ENCODE measurements at regions not wholly inside any gene's neighbourhood (a gene's known extent, or its start where the extent isn't known, plus 50 kb on each side); places are given as distances from the start of the nearest gene placed in this dataset.
A peak's percentile ranks its signal among the peaks of the same experiment; 100 is the strongest.

DNA sequence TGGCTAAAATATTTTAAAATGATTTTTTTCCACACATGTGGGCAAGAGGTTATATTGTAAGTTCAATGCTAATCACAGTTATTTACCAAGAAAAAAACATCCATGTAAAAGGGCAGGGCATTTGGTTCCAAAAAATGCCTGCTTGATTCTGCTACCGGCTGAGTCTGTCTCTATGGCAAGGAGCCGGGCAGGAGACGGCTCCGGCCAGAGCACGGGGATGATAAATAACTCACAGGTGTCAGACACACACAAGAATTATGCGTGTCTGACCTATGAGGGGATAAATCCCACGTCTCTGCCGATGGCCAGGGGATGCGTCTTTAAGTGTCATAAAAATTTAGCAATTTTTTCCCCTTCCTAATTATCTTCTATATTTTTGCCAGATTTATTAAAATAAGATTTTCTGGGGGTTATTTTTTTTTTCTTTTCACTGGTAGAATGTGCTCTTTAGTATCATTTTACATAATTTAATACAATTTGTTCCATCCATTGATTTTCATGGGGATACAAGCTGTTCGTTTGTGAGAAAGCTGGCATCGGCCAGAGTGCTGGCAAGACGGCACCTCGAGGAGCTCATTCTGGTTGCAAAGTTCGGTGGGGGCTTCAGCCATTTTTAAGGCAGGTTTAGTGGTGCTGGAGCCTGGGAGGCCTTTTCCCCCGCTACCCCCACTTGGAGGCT lies 253.9 kb downstream of the ZNF536 start:
- WGBS (ENCODE audit: extremely low coverage, insufficient read length, low lambda C conversion rate): no CpG with 5 or more reads among the region's 15 CpGs
- no peak overlapping the region for H2BK120ac ChIP-seq (ENCODE audit: low read depth, low read length, poor library complexity, severe bottlenecking)
- no peak for DNase-seq
- no peak overlapping the region for H3K4me2 ChIP-seq (ENCODE audit: insufficient read depth, insufficient read length, low read length)
- Mint-ChIP-seq H3K9me3 (peaks cover 8 to 13% of the 10 kb centered on the region in 2 experiments; a peak in 3 of 5 replicates), H3K36me3 (ENCODE audit: insufficient read depth in 1 of 3, low read depth in 3 of 3) (peaks cover 0 to 10% (median 0%) of the 10 kb centered on the region in 3 experiments; a peak in 4 of 7 replicates), H3K4me3 (no peak overlapping the region), H3K4me1 (peaks cover 5 to 15% of the 10 kb centered on the region in 2 experiments; a peak in 3 of 4 replicates), H3K27me3 (ENCODE audit: low read depth) (peaks cover 1% of the 10 kb centered on the region; the same call in 1 of the 2 replicates), H3K27ac (no peak overlapping the region)
- H4K8ac ChIP-seq (replicated peaks; ENCODE audit: insufficient read length, low read depth, low read length): no peak overlapping the region
- H3K56ac ChIP-seq (ENCODE audit: insufficient read length, low read depth, low read length): no peak overlapping the region
- H3K9ac ChIP-seq (ENCODE audit: extremely low read depth, insufficient read length, low read length): no peak overlapping the region
- H2BK5ac ChIP-seq (ENCODE audit: insufficient read length, low read length): no peak overlapping the region
- H3K27me3 ChIP-seq (ENCODE audit: insufficient read depth, low read length): no peaks in the 10 kb centered on the region
- H3K4ac ChIP-seq (ENCODE audit: low read depth, low read length): no peak overlapping the region
- H2AK5ac ChIP-seq (ENCODE audit: insufficient read length, low read length): no peak overlapping the region
- no peaks in the 10 kb centered on the region for H4K20me1 ChIP-seq (ENCODE audit: control insufficient read depth, insufficient read depth, insufficient read length)
- no peak overlapping the region for H3K14ac ChIP-seq (ENCODE audit: insufficient read depth, low read length)
- no peaks in the 10 kb centered on the region for H3K79me1 ChIP-seq (ENCODE audit: insufficient read depth, low read depth, low read length, poor library complexity, severe bottlenecking)
- H2BK20ac ChIP-seq (ENCODE audit: low read depth, low read length, poor library complexity, severe bottlenecking): no peak overlapping the region
- no peak overlapping the region for H3K27ac ChIP-seq (ENCODE audit: insufficient read length, low read depth, low read length)
- H3K23ac ChIP-seq (ENCODE audit: insufficient read length, low read depth, low read length): no peak overlapping the region
- TF ChIP-seq, protein P1, sequence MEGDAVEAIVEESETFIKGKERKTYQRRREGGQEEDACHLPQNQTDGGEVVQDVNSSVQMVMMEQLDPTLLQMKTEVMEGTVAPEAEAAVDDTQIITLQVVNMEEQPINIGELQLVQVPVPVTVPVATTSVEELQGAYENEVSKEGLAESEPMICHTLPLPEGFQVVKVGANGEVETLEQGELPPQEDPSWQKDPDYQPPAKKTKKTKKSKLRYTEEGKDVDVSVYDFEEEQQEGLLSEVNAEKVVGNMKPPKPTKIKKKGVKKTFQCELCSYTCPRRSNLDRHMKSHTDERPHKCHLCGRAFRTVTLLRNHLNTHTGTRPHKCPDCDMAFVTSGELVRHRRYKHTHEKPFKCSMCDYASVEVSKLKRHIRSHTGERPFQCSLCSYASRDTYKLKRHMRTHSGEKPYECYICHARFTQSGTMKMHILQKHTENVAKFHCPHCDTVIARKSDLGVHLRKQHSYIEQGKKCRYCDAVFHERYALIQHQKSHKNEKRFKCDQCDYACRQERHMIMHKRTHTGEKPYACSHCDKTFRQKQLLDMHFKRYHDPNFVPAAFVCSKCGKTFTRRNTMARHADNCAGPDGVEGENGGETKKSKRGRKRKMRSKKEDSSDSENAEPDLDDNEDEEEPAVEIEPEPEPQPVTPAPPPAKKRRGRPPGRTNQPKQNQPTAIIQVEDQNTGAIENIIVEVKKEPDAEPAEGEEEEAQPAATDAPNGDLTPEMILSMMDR (conservative IDR thresholded peaks at IDR 0.05): no peak
- no peak overlapping the region for H4K91ac ChIP-seq (ENCODE audit: insufficient read length, low read depth, low read length)
- H2BK12ac ChIP-seq (ENCODE audit: insufficient read length, low read depth, low read length): no peak overlapping the region
- no peak overlapping the region for H2AFZ ChIP-seq (ENCODE audit: low read length)
- H4K5ac ChIP-seq (ENCODE audit: insufficient read length, low read depth, low read length): no peak overlapping the region
- H3K9me3 ChIP-seq (ENCODE audit: control insufficient read depth, low read depth, low read length): no peaks in the 10 kb centered on the region
- H3T11ph ChIP-seq (ENCODE audit: low read length): no peak overlapping the region
- H3K79me2 ChIP-seq (ENCODE audit: insufficient read depth, low read length): no peaks in the 10 kb centered on the region
- no peaks in the 10 kb centered on the region for H3K23me2 ChIP-seq (ENCODE audit: insufficient read length, low read depth, low read length, poor library complexity, severe bottlenecking)
- no peaks in the 10 kb centered on the region for H3K4me1 ChIP-seq (ENCODE audit: insufficient read depth, low read length)
- 0 out of 2 replicates have a peak overlapping the region, but pooled peaks have one; percentile 56 for H2BK15ac ChIP-seq (ENCODE audit: low read depth, low read length)
- no peak overlapping the region for H3K18ac ChIP-seq (ENCODE audit: insufficient read length, low read depth, low read length)

Measured in H9 (cell line).